Endothelial cell of umbilical vein (primary cell): ENCODE measurements at regions not wholly inside any gene's neighbourhood (a gene's known extent, or its start where the extent isn't known, plus 50 kb on each side); places are given as distances from the start of the nearest gene placed in this dataset.
"Not testable (repeated sequence)": the region's sequence is repeated elsewhere in the genome, so short reads cannot be mapped to it uniquely, and the experiment has no call there.

Experiments used
- BruUV-seq: library from RNA; stranded (reverse); fragments of 400-500 nt; replicated peaks from 2 replicates; lab custom pipeline; 2021; lab: Mats Ljungman, UMichigan
- CTCF ChIA-PET: fragments of 300-600, 350-600 bp; sonication (Branson Sonifier 250); formaldehyde crosslinking; loops from one replicate; lab custom pipeline; 2021; ENCODE audit warnings: antibody characterized with exemption, inconsistent platforms; lab: Charles Lee
- POLR2A ChIA-PET: fragments of 300-600, 350-600 bp; sonication (Branson Sonifier 250); formaldehyde crosslinking; loops from one replicate; lab custom pipeline; 2021; ENCODE audit warnings: antibody characterized with exemption, inconsistent platforms; lab: Charles Lee
- DNase-seq: peaks from one replicate; pipeline ENCODE4 v3.0.0-alpha.2; 2011; ENCODE audit warnings: low read depth, low spot score
- FAIRE-seq: peaks from 2 replicates; lab custom pipeline; 2011; peaks lifted over from hg19 to GRCh38; lab: Jason Lieb, UNC
- H2AFZ ChIP-seq: 2 replicates; pipeline ENCODE4 v1.6.0; 2012; ENCODE audit warnings: low read depth, low read length, control low read depth, inconsistent platforms
- H3K27ac ChIP-seq: 2 replicates; pipeline ENCODE4 v1.5.1; 2011; ENCODE audit warnings: low read depth, mild to moderate bottlenecking, control low read depth, low read length, moderate library complexity; ENCODE audit not compliant: insufficient read depth
- H3K27me3 ChIP-seq, 2 experiments: 2 replicates each; pipeline versions ENCODE4 v1.6.0 to v1.6.1; 2011; ENCODE audit warnings: low read length in 2 of 2, mixed read lengths in 1 of 2; ENCODE audit not compliant: control insufficient read depth in 2 of 2, insufficient read depth in 2 of 2
- H3K36me3 ChIP-seq, 2 experiments: 2 replicates in 1 of 2; 3 replicates in 1 of 2; pipeline ENCODE4 v1.5.1; 2011; ENCODE audit warnings: low read length in 2 of 2, mild to moderate bottlenecking in 1 of 2, moderate library complexity in 1 of 2; ENCODE audit not compliant: control insufficient read depth in 2 of 2, insufficient read depth in 2 of 2; ENCODE audit errors: extremely low read depth in 1 of 2
- H3K4me1 ChIP-seq: 3 replicates; pipeline ENCODE4 v1.5.1; 2011; ENCODE audit warnings: mild to moderate bottlenecking, low read length; ENCODE audit not compliant: control insufficient read depth, insufficient read depth; ENCODE audit errors: extremely low read depth
- H3K4me2 ChIP-seq: 2 replicates; pipeline ENCODE4 v1.6.1; 2011; ENCODE audit warnings: low read length, control low read depth, mixed read lengths; ENCODE audit not compliant: insufficient read depth
- H3K4me3 ChIP-seq, 3 experiments: fragments of 200-600 bp in 1 of 3; sonication (generic), shearing (Covaris generic) in 1 of 3; replicated peaks in 1 of 3; 2 replicates each; pipeline ENCODE4 v1.5.1; 2011 to 2016; ENCODE audit warnings: control low read depth in 3 of 3, low read length in 3 of 3, mild to moderate bottlenecking in 2 of 3, inconsistent platforms in 1 of 3, low read depth in 1 of 3, moderate library complexity in 1 of 3; ENCODE audit not compliant: insufficient read depth in 1 of 3
- H3K79me2 ChIP-seq: 2 replicates; pipeline ENCODE4 v1.6.0; 2012; ENCODE audit warnings: low read length, inconsistent platforms; ENCODE audit not compliant: control insufficient read depth, insufficient read depth
- H3K9ac ChIP-seq: replicated peaks from 2 replicates; pipeline ENCODE3; 2011; ENCODE audit warnings: low read length, control low read depth; ENCODE audit not compliant: insufficient read depth; ENCODE audit errors: extremely low read depth
- H3K9me1 ChIP-seq: replicated peaks from 3 replicates; pipeline ENCODE4 v1.6.0; 2011; ENCODE audit warnings: mild to moderate bottlenecking, low read length; ENCODE audit not compliant: control insufficient read depth, insufficient read depth; ENCODE audit errors: extremely low read depth
- H3K9me3 ChIP-seq: replicated peaks from 2 replicates; pipeline ENCODE4 v1.5.1; 2012; ENCODE audit warnings: low read length, inconsistent platforms; ENCODE audit not compliant: control insufficient read depth, insufficient read depth
- H4K20me1 ChIP-seq: replicated peaks from 2 replicates; pipeline ENCODE3; 2011; ENCODE audit warnings: mild to moderate bottlenecking, low read length; ENCODE audit not compliant: control insufficient read depth, insufficient read depth; ENCODE audit errors: extremely low read depth
- EZH2 ChIP-seq: IDR thresholded peaks from 2 replicates; pipeline ENCODE4 v1.6.1; 2012; ENCODE audit warnings: borderline replicate concordance, low read depth, mild to moderate bottlenecking, moderate library complexity, low read length, inconsistent platforms; ENCODE audit not compliant: severe bottlenecking
- POLR2A ChIP-seq: IDR thresholded peaks from 2 replicates; pipeline ENCODE4 v1.6.1; 2012; ENCODE audit warnings: low read depth, mild to moderate bottlenecking, control low read depth, low read length
- dilution Hi-C: fragments of 300-500 bp; cut with MboI; formaldehyde crosslinking; loops from one replicate; pipeline ENCODE4 v1.15.0; 2019; ENCODE audit warnings: low sequenced_read_pairs; ENCODE audit not compliant: extremely low pct_ligation_motif_present
- intact Hi-C: fragments of 100-400 bp; cut with micrococcal nuclease; formaldehyde crosslinking; loops from one replicate; pipeline ENCODE4 v1.10.0; 2022

GRCh38 chr13:73303851-73304250 is 245.0 kb downstream of the KLF5 start:
- ChIA-PET POLR2A (no interaction called here), CTCF (no interaction called here)
- no peaks in the 10 kb centered on the region for H3K27me3 ChIP-seq
- intact Hi-C loops (no loop called here), dilution Hi-C loops (no loop called here)
- DNase-seq (no peak), FAIRE-seq (no peak)
- no peaks in the 10 kb centered on the region for H3K9me1 ChIP-seq
- H3K4me3 ChIP-seq: no peak overlapping the region
- H2AFZ ChIP-seq: no peak overlapping the region
- H3K4me1 ChIP-seq: no peaks in the 10 kb centered on the region
- H3K9ac ChIP-seq: no peak overlapping the region
- no peak for TF ChIP-seq POLR2A
- TF ChIP-seq EZH2: no peak
- no peaks in the 10 kb centered on the region for H3K9me3 ChIP-seq
- no peaks in the 10 kb centered on the region for H4K20me1 ChIP-seq
- no peak overlapping the region for H3K4me2 ChIP-seq
- no peak overlapping the region for H3K27ac ChIP-seq
- BruUV-seq: no TSS peak
- no peaks in the 10 kb centered on the region for H3K36me3 ChIP-seq
- no peaks in the 10 kb centered on the region for H3K79me2 ChIP-seq

- DNase-seq, H3K36me3 ChIP-seq, H3K4me3 ChIP-seq, H3K4me2 ChIP-seq, CTCF ChIA-PET, H3K79me2 ChIP-seq, H3K27ac ChIP-seq, FAIRE-seq, H3K27me3 ChIP-seq, H2AFZ ChIP-seq, H3K9me1 ChIP-seq, BruUV-seq, H4K20me1 ChIP-seq, H3K9ac ChIP-seq, POLR2A ChIA-PET, dilution Hi-C loops, H3K9me3 ChIP-seq, intact Hi-C loops, H3K4me1 ChIP-seq: not testable (repeated sequence)
Measured at GRCh38 chr13:73301622-73302021, 242.8 kb downstream of the KLF5 start.
